SK-MEL-5 (cell line): ENCODE measurements at regions not wholly inside any gene's neighbourhood (a gene's known extent, or its start where the extent isn't known, plus 50 kb on each side); places are given as distances from the start of the nearest gene placed in this dataset.

Experiments used
- DNase-seq: peaks from one replicate; pipeline ENCODE4 v3.0.0-alpha.2; 2016; ENCODE audit warnings: low read depth, low spot score
- in situ Hi-C: cut with HindIII; loops from 2 replicates; pipeline ENCODE4 v1.10.0; 2016; ENCODE audit warnings: low sequenced_read_pairs, high pct_unique_total_duplicates, low pct_unique_long_range_greater_than_20kb

DNA sequence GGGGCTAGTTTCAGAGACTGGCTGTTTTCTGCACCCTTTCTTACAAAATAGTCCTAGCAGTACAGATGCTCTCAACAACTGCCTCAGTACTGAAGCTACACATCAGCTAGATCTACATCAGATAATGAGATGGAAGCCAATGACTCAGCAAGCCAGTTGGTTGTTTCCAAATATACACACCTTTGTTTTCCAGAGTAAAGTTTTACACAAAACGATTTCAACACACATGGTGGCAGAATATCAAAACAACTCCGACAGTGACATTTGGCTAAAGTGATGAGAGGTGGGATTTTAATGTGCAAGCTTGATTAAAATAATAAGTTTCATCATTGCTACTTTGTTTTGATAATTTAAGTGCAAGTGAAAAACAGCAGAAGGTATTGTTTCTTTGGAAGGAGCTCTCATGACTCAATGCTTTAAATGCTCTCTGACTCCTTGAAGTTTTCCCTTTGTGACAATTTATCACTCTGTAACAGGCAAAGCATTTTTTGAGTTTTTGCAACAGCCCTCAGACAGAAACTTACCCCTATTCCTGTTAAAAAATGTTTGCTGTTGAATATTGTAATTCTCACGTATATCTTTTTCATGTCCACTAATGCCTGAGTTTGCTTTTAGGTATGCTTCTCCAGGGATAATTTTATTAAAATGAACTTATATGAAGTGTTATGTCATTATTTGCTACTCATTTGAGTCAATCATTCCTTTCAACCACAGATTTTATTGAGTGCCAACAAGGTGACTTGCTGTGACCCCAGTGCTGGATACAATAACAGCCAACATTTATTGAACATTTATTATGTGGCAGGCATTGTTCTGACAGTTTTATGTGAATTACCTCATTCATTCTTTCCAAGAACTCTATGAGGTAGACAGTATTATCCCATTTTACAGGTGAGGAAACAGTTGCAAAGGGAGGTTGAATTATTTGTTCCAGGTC is 882.0 kb downstream of the TFAP2A start:
- DNase-seq, result no peak
- in situ Hi-C loops, result no loop called here

GRCh38 chr6:9527679-9528286 is 887.1 kb downstream of the TFAP2A start:
- in situ Hi-C loops, result no loop called here
- DNase-seq, result no peak

GRCh38 chr6:9523462-9523861 is 891.4 kb downstream of the TFAP2A start:
- in situ Hi-C loops, result no loop called here
- DNase-seq, result no peak

GRCh38 chr6:9522101-9522500 is 892.8 kb downstream of the TFAP2A start:
- no peak for DNase-seq
- in situ Hi-C loops, result no loop called here

- no peak for DNase-seq
- in situ Hi-C loops, result no loop called here
Observed at GRCh38 chr6:9521152-9521530, 893.7 kb downstream of the TFAP2A start.

- no peak for DNase-seq
- in situ Hi-C loops, result no loop called here
Observed at GRCh38 chr6:9520417-9521151, 894.3 kb downstream of the TFAP2A start.

DNA sequence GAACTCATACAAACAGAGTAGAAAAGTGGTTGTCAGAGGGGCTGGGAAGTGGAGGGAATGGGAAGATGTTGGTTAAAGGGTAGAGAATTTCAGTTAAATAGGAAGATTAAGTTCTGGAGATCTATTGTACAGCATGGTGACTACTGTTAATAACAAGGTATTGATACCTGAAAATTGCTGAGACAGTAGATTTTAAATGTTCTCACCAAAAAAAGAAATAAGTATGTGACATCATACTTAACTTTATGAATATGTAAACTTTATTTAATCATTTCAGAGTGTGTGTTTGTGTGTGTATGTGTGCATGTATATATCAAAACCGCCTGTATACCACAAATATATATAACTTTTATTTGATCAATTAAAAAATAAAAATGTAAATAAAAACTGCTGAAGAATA is 896.4 kb downstream of the TFAP2A start:
- in situ Hi-C loops, result no loop called here
- DNase-seq, result no peak

GRCh38 chr6:9517806-9518205 is 897.1 kb downstream of the TFAP2A start:
- in situ Hi-C loops, result no loop called here
- DNase-seq, result no peak

DNA sequence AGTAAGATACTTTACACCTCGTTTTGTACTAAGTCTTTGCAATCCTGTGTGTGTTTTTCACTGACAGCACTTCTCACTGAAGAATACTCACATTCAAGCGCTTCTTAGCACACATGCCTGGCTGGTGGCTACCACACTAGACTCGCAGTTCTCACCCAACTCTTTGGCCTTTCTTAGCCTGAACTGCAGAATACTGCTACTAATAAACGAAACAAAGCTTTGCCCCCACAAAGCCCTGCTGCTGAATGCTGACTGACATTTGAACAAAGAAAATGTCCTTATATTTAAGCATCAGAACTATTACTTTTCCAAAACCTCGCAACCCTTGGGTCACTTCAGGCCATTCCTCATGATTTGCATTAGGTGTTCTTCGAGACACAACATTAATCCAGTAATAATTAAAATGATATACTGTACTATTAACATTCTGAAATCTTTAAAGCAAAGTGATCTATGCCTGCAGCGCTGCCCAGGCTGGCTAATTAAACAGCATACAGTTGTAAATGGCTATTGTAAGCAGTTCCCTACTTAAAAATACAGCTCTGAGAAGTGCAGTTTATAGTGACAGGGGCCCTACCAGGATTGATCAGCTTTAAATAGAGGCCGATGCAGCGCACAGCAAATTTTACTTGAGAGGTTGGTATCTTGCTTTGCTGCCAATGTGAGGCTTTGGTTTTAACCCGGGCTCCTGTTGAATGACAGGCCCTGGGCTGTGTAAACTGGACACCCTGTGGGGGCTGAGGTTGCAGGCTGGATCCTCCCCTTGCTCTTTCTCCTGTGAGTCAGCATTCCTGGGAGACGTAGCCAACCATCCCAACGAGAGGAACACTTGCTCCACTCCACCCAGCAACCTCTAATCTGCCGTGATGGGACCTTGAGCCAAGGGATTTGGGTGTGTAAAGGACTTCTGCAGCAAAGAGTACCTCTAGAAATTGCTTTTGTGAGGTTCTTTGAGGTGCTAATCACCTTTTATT is 899.0 kb downstream of the TFAP2A start:
- peak; percentile 67 for DNase-seq
- in situ Hi-C loops, result no loop called here

GRCh38 chr6:9514146-9514545 is 900.7 kb downstream of the TFAP2A start:
- in situ Hi-C loops, result no loop called here
- DNase-seq, result no peak

DNA sequence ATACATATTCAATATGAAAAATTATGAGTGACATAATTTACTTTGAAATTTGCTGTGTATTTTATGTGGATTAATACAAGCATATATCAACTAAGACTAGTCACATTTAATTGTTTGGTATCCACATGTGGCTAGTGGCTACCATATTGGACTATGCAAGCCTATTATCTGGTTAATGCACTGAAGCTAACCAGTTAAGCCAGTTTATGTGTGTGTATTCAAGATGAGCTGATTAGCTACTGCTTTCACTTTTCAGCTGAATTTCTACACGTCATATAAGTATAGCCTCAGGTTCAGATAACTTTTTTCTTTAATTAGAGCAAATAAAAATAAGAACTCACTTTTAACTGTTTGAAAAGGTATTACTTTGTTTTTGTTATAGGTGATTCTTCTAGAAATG is 903.7 kb downstream of the TFAP2A start:
- in situ Hi-C loops, result no loop called here
- no peak for DNase-seq

DNA sequence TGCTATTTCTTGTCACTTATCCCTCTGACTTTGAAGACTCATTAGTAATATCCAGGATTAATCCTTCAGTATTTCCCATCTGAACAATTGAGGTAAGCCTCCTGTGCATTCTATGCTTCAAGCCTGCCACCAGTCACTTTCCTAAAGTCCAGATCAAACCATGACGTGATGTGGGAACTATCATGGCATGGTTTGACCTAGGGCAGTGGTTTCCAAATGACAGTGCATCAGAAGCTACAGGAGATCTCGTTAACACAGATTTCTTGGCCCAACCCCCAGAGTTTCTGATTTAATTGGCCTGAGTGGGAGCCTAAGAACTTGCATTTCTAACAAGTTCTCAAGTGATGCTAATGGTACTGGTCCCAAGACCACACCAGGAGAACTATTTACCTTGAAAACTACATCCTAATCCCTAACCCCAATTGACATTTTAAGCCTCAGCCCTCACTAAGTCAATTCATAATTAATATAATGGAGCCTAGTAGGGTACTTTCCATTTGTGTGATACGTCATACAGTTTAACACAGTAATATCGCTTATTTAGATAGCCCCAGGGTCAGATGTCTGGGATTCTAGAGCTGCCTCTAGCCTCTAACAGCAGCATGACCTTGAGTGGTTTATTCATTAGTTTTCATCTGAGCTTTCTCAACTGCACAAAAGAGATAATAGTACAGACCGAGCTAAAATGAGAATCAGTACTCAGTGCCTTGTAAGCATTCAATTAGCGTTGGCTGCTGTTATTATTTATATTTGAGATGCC is 907.6 kb downstream of the TFAP2A start:
- in situ Hi-C loops, result no loop called here
- DNase-seq, result no peak

DNA sequence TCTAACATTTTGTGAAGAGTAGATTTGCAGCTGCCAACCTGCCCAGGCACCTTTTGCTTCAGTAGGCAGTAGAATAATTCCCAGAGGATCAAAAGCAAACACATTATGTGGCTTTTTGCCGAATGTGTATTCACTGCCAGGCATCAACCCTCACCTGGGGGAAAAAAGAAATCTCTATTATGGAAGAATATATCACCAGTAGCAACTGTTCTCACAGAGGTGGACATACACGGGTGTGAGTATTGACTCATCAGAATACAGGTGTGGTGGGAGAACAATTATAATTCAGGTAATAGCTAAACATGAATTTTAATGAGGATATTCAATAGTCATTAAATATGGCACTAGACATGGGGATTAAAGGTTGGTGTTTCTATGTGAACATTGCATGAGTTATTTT is 910.7 kb downstream of the TFAP2A start:
- in situ Hi-C loops, result no loop called here
- DNase-seq, result no peak

DNA sequence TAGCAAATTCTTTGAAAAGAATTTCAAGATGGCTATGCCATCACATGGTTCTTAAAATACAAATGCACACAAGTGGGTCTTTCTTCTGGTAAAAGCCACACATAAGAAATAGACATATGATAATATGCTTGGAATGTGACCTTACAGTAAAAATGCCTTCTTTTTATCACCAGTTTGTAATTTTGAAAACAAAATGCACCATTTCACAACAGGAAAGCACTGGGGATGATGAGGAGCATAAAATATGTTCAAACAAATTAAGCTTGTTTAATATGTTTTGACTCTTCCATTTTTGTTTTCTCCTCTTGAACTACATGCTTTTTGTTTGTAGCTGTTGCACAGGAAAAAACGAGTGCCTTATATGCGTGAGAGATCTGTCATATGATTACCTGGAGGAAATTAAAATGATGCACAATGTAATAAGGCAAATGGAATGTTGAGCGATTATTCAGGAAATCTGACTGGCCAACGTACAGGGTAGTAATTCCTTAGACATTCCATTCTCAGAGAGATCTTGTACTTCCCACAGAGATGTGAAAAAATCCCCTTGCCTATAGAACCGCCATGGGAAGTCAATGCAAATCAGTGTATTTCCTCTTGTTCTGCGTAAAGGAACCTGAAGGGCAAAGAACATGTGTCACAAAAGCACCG is 911.6 kb downstream of the TFAP2A start:
- DNase-seq, result peak; percentile 96

DNA sequence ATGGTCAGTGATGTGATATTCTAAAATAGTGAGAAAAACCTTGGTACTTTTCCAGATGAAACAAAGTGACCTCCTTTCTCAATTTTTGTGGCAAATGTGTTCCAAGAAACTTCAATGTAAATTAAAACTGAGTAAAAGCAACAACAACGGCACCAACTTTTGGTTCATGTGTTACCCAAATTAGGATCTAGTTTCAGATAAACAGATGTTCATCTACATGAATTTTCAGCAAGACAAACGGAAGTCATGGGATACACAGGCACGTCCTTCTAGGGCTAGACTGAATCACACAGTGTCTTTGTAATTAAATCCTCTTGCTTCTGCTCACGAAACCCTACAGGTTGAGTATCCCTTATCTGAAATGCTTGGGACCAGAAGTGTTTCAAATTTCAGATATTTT is 915.2 kb downstream of the TFAP2A start:
- no peak for DNase-seq
- in situ Hi-C loops, result loop anchor here (25.0 kb wide), 1 partner anchor 237 kb away; no protein-coding TSS in a partner anchor

More for the DNA sequence above, 911.6 kb downstream of the TFAP2A start:
- in situ Hi-C loops, result no loop called here

DNA sequence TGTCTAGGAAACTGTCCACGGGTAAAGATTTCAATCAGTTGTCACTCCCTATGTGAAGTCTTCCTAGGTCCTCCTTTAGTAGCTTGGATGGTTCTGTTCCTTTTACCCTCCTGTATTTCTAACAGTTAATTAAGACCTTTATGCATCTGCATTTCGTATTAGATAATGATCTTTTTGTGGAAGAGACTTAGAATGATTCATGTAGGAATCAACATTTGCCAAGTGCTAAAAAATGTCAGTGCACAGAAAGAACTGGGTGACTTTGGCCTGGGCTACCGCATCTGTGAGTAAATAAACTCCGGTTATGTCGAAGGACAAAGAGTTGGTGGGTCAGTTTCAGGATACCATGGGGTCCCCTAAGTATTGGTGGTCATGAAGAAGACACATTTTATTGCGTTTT is 918.0 kb downstream of the TFAP2A start:
- in situ Hi-C loops, result loop anchor here (25.0 kb wide), 1 partner anchor 235 kb away; no protein-coding TSS in a partner anchor
- no peak for DNase-seq
